Keratinocyte (primary cell): ENCODE measurements at regions not wholly inside any gene's neighbourhood (a gene's known extent, or its start where the extent isn't known, plus 50 kb on each side); places are given as distances from the start of the nearest gene placed in this dataset.

Experiments used
- DNase-seq: peaks from one replicate; pipeline ENCODE4 v3.0.0-alpha.2; 2011; ENCODE audit warnings: low read depth, missing footprints, low spot score
- FAIRE-seq: peaks from 2 replicates; lab custom pipeline; 2011; peaks lifted over from hg19 to GRCh38; lab: Jason Lieb, UNC
- H2AFZ ChIP-seq: 2 replicates; pipeline ENCODE4 v1.6.0; 2012; ENCODE audit warnings: low read length, control low read depth, inconsistent platforms; ENCODE audit not compliant: control insufficient read depth
- H3K27ac ChIP-seq: 2 replicates; pipeline ENCODE4 v1.5.1; 2011; ENCODE audit warnings: low read length; ENCODE audit not compliant: control insufficient read depth, insufficient read depth
- H3K27me3 ChIP-seq: 3 replicates; pipeline ENCODE4 v1.6.0; 2011; ENCODE audit warnings: low read length; ENCODE audit not compliant: control insufficient read depth, insufficient read depth; ENCODE audit errors: extremely low read depth
- H3K36me3 ChIP-seq, 2 experiments: 2 replicates in 1 of 2; 3 replicates in 1 of 2; pipeline ENCODE4 v1.5.1; 2011; ENCODE audit warnings: low read length in 2 of 2, mild to moderate bottlenecking in 1 of 2; ENCODE audit not compliant: control insufficient read depth in 2 of 2, insufficient read depth in 2 of 2; ENCODE audit errors: extremely low read depth in 1 of 2
- H3K4me1 ChIP-seq: 3 replicates; pipeline ENCODE4 v1.5.1; 2011; ENCODE audit warnings: low read length; ENCODE audit not compliant: control insufficient read depth, insufficient read depth; ENCODE audit errors: extremely low read depth
- H3K4me2 ChIP-seq: 3 replicates; pipeline ENCODE4 v1.6.0; 2011; ENCODE audit warnings: low read depth, low read length; ENCODE audit not compliant: control insufficient read depth, insufficient read depth; ENCODE audit errors: extremely low read depth
- H3K4me3 ChIP-seq, 3 experiments: fragments of 200-600 bp in 1 of 3; sonication (generic) in 1 of 3; 2 replicates in 2 of 3; 3 replicates in 1 of 3; pipeline ENCODE4 v1.5.1; 2011 to 2016; ENCODE audit warnings: low read length in 3 of 3, mild to moderate bottlenecking in 3 of 3, control low read depth in 2 of 3, inconsistent platforms in 1 of 3, low read depth in 1 of 3, mixed read lengths in 1 of 3, mixed run types in 1 of 3, moderate library complexity in 1 of 3; ENCODE audit not compliant: control insufficient read depth in 2 of 3, insufficient read depth in 2 of 3; ENCODE audit errors: extremely low read depth in 1 of 3
- H3K79me2 ChIP-seq: 2 replicates; pipeline ENCODE4 v1.6.0; 2012; ENCODE audit warnings: low read length; ENCODE audit not compliant: control insufficient read depth, insufficient read depth
- H3K9ac ChIP-seq: 3 replicates; pipeline ENCODE4 v1.6.0; 2011; ENCODE audit warnings: low read length; ENCODE audit not compliant: control insufficient read depth, insufficient read depth; ENCODE audit errors: extremely low read depth
- H3K9me1 ChIP-seq: 3 replicates; pipeline ENCODE4 v1.6.0; 2011; ENCODE audit warnings: low read length; ENCODE audit not compliant: control insufficient read depth, insufficient read depth; ENCODE audit errors: extremely low read depth
- H3K9me3 ChIP-seq: 2 replicates; pipeline ENCODE4 v1.5.1; 2012; ENCODE audit warnings: low read depth, low read length; ENCODE audit not compliant: control insufficient read depth
- H4K20me1 ChIP-seq: 3 replicates; pipeline ENCODE4 v1.6.0; 2011; ENCODE audit warnings: low read length; ENCODE audit not compliant: control insufficient read depth, insufficient read depth; ENCODE audit errors: extremely low read depth
- EZH2 ChIP-seq: IDR thresholded peaks from one replicate; pipeline ENCODE4 v1.6.1; 2012; ENCODE audit warnings: inconsistent platforms, mild to moderate bottlenecking, low read length, moderate library complexity
- dilution Hi-C: fragments of 300-500 bp; cut with MboI; formaldehyde crosslinking; loops from one replicate; pipeline ENCODE4 v1.7.0; 2020; ENCODE audit warnings: low sequenced_read_pairs; ENCODE audit not compliant: extremely low pct_ligation_motif_present
- TF ChIP-seq, protein P1 (sequence below), 3 experiments: IDR thresholded peaks in 1 of 3; conservative IDR thresholded peaks in 1 of 3; optimal IDR thresholded peaks in 1 of 3; 2 replicates in 2 of 3; 3 replicates in 1 of 3; pipeline versions ENCODE3 to v1.5.1; 2011; ENCODE audit warnings: low read length in 3 of 3, mild to moderate bottlenecking in 3 of 3, moderate library complexity in 2 of 3, control low read depth in 1 of 3, inconsistent platforms in 1 of 3; ENCODE audit not compliant: insufficient read depth in 2 of 3; ENCODE audit errors: extremely low read depth in 1 of 3

DNA sequence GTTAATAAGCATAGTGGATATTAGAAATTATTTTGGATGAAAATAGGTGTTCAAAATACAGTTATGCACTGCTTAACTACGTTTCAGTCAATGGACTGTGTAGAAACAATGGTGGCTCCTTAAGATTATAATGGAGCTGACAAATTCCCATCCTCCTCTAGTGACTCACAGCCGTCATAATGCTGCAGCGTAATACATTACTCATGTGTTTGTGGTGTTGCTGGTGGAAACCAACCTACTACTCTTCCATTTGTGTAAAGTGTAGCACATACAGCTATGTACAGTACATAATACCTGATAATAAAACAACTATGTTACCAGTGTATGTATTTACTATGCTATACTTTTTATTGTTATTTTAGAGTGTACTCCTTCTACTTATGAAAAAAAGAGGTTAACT is 111.2 kb upstream of the TMCC3 start:
- TF ChIP-seq, protein P1, sequence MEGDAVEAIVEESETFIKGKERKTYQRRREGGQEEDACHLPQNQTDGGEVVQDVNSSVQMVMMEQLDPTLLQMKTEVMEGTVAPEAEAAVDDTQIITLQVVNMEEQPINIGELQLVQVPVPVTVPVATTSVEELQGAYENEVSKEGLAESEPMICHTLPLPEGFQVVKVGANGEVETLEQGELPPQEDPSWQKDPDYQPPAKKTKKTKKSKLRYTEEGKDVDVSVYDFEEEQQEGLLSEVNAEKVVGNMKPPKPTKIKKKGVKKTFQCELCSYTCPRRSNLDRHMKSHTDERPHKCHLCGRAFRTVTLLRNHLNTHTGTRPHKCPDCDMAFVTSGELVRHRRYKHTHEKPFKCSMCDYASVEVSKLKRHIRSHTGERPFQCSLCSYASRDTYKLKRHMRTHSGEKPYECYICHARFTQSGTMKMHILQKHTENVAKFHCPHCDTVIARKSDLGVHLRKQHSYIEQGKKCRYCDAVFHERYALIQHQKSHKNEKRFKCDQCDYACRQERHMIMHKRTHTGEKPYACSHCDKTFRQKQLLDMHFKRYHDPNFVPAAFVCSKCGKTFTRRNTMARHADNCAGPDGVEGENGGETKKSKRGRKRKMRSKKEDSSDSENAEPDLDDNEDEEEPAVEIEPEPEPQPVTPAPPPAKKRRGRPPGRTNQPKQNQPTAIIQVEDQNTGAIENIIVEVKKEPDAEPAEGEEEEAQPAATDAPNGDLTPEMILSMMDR (optimal IDR thresholded peaks at IDR 0.05 in 1 of 3, IDR thresholded peaks at IDR 0.05 in 1 of 3, conservative IDR thresholded peaks at IDR 0.05 in 1 of 3; ENCODE audit: extremely low read depth in 1 of 3, insufficient read depth in 2 of 3, low read length in 3 of 3) = no peak
- no peak for TF ChIP-seq EZH2
- Histone ChIP-seq H3K36me3 (no peaks in the 10 kb centered on the region), H4K20me1 (no peaks in the 10 kb centered on the region), H3K9me1 (peaks cover 2% of the 10 kb centered on the region), H3K27me3 (no peaks in the 10 kb centered on the region), H3K79me2 (no peaks in the 10 kb centered on the region), H3K4me3 (no peak overlapping the region), H3K9ac (peak overlapping the region; percentile 20), H3K27ac (peak overlapping the region; percentile 70), H3K4me1 (peaks cover 7% of the 10 kb centered on the region), H3K9me3 (no peaks in the 10 kb centered on the region), H2AFZ (no peak overlapping the region), H3K4me2 (no peak overlapping the region)
- FAIRE-seq = peak; percentile 97
- dilution Hi-C loops = no loop called here
- peak; percentile 50 for DNase-seq

DNA sequence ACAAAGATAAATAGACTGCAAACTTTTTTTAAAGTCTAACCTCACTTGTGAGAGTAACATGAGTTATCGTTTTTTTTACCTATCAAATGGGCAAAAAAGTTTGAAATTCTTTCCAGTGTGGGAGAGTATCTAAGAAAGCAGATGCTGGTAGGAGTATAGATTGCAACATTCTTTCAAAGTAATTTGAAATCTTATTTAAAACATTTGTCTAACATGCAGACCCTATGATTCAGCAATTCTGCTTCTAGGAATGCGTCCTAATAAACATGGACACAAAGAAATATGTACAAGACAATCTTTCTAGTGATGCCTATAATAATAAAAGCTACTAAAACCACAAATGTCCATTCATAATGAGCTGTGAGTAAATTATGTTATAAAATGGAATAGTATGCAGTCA is 110.4 kb upstream of the TMCC3 start:
- H2AFZ ChIP-seq = no peak overlapping the region
- no peak overlapping the region for H3K27ac ChIP-seq
- no peaks in the 10 kb centered on the region for H3K36me3 ChIP-seq
- H3K9ac ChIP-seq = no peak overlapping the region
- H3K4me1 ChIP-seq = peaks cover 7% of the 10 kb centered on the region
- FAIRE-seq (no peak), DNase-seq (no peak)
- no peaks in the 10 kb centered on the region for H3K27me3 ChIP-seq
- no peaks in the 10 kb centered on the region for H3K9me3 ChIP-seq
- H3K9me1 ChIP-seq = peaks cover 2% of the 10 kb centered on the region
- TF ChIP-seq, protein P1 (optimal IDR thresholded peaks at IDR 0.05 in 1 of 3, IDR thresholded peaks at IDR 0.05 in 1 of 3, conservative IDR thresholded peaks at IDR 0.05 in 1 of 3; ENCODE audit: extremely low read depth in 1 of 3, insufficient read depth in 2 of 3, low read length in 3 of 3) = no peak
- no peak for TF ChIP-seq EZH2
- dilution Hi-C loops = no loop called here
- no peaks in the 10 kb centered on the region for H4K20me1 ChIP-seq
- H3K79me2 ChIP-seq = no peaks in the 10 kb centered on the region
- no peak overlapping the region for H3K4me2 ChIP-seq
- no peak overlapping the region for H3K4me3 ChIP-seq
